Naive thymus-derived CD8-positive, alpha-beta T cell (primary cell): ENCODE measurements at regions not wholly inside any gene's neighbourhood (a gene's known extent, or its start where the extent isn't known, plus 50 kb on each side); places are given as distances from the start of the nearest gene placed in this dataset.

Experiments used
- ATAC-seq, 2 donors: fragments of 150-1000 bp; cut with Tn5 transposase in 1 of 2; sonication (Bioruptor Pico), chemical (Tn5 transposase) in 1 of 2; 1 replicate in 1 of 2; 2 replicates in 1 of 2; pipeline ENCODE4 v1.10.0; 2021; ENCODE audit warnings: mild to moderate bottlenecking in 2 of 2, moderate library complexity in 2 of 2
- POLR2A ChIA-PET: fragments of 350-600 bp; sonication (Branson Sonifier 250); formaldehyde crosslinking; loops from one replicate; lab custom pipeline; 2021; ENCODE audit warnings: antibody characterized with exemption; lab: Charles Lee
- DNase-seq, 10 donors: peaks; one replicate each; pipeline versions ENCODE4 v3.0.0 to v3.0.0-alpha.2; 2020 to 2022
- H3K27ac Mint-ChIP-seq, 10 donors: one replicate each; pipeline ENCODE4 v1.8.0; 2020 to 2022; ENCODE audit warnings: mild to moderate bottlenecking in 10 of 10, mixed read lengths in 10 of 10, moderate library complexity in 4 of 10, inconsistent platforms in 1 of 10
- H3K27me3 Mint-ChIP-seq, 5 donors: one replicate each; pipeline ENCODE4 v1.8.0; 2021 to 2022; ENCODE audit warnings: mixed read lengths in 5 of 5
- H3K36me3 Mint-ChIP-seq, 3 donors: one replicate each; pipeline ENCODE4 v1.8.0; 2020 to 2022; ENCODE audit warnings: mixed read lengths in 3 of 3, mild to moderate bottlenecking in 2 of 3, inconsistent platforms in 1 of 3
- H3K4me1 Mint-ChIP-seq, 4 donors: one replicate each; pipeline ENCODE4 v1.8.0; 2021 to 2022; ENCODE audit warnings: mixed read lengths in 4 of 4
- H3K4me3 Mint-ChIP-seq, 10 donors: one replicate each; pipeline ENCODE4 v1.8.0; 2020 to 2022; ENCODE audit warnings: mild to moderate bottlenecking in 10 of 10, mixed read lengths in 10 of 10, moderate library complexity in 6 of 10, inconsistent platforms in 1 of 10
- H3K9me3 Mint-ChIP-seq, 9 donors: one replicate each; pipeline ENCODE4 v1.8.0; 2020 to 2022; ENCODE audit warnings: mixed read lengths in 9 of 9, mild to moderate bottlenecking in 3 of 9, inconsistent platforms in 1 of 9, moderate library complexity in 1 of 9

DNA sequence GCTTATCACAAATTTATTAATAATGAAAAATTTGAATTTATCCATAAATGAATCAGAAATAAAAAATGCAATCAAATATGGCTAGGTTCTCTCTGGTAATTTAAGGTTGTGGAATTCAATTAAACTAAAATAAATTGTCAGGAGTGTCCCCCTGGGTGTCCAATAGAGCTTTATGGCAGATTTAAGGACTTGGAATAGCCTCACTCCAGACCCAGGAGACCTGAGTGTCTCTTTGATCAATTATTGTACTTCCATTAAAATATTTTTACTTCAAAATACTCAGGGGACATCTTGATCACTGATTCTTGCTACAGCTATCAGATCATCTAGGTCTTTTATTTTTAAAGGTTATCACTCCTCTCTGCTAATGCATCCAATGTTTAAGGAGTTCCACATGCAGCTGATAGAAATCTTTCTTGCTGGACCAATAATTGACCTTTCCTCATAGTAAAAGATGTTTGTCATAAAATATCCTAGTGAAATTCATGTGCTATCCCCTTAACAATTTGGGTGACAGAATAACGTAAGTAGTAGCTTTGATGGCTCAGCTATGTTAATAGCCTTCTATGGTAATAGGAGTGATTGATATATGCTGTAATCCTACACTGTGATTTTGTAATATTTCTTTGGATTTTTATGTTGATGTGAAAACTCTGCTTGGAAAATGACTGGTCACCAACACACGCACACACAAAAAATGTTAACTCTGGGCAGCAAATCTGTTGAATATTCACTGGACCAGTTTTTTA lies 395.3 kb downstream of the NYAP2 start:
- no peaks in the 10 kb centered on the region for H3K4me1 Mint-ChIP-seq
- H3K4me3 Mint-ChIP-seq, result no peak overlapping the region
- H3K27ac Mint-ChIP-seq, result no peak overlapping the region
- ATAC-seq, result no peak
- POLR2A ChIA-PET, result no interaction called here
- no peak for DNase-seq
- H3K9me3 Mint-ChIP-seq, result no peaks in the 10 kb centered on the region
- H3K36me3 Mint-ChIP-seq, result no peaks in the 10 kb centered on the region
- peaks cover 0 to 8% (median 6%) of the 10 kb centered on the region in 5 donors for H3K27me3 Mint-ChIP-seq

DNA sequence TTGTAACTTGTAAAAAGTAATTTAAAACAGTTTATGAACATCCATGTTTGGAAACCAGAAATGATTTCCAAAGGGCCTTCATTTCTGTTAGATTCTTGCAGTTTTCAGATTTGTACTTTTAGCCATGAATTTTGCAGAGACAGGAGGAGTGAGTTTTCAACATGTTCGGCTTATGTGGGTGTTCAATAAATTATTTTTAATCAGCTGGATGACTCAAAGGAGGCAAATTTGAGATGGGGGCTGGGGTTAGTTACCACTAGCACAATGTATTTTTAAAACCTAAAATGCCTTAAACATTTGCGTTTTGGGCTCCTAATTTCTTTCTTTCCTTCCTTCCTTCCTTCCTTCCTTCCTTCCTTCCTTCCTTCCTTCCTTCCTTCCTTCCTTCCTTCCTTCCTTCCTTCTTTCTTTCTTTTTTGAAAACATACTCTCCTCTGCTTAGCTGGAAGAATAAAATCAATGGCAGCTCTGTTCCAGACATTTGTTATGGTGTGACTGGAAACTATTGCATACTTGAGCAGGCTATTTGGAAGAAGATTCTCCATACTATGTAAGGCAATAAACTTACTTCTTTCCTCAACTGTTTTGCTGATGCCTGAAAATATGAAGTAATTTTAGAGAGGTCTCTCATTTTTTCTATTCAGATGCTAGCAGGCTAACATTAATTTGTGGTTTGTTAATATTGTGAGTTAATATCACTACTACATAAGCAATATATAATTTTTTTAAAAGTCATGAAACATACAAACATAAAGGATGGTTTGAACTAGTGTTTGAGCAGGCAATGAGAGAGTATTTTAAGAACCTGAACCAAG lies 394.4 kb downstream of the NYAP2 start:
- H3K9me3 Mint-ChIP-seq, result no peaks in the 10 kb centered on the region
- ATAC-seq, result no peak
- no peaks in the 10 kb centered on the region for H3K4me1 Mint-ChIP-seq
- no peak for DNase-seq
- POLR2A ChIA-PET, result no interaction called here
- no peaks in the 10 kb centered on the region for H3K36me3 Mint-ChIP-seq
- H3K27me3 Mint-ChIP-seq, result peaks cover 3 to 8% (median 4%) of the 10 kb centered on the region in 5 donors
- no peak overlapping the region for H3K27ac Mint-ChIP-seq
- no peak overlapping the region for H3K4me3 Mint-ChIP-seq

DNA sequence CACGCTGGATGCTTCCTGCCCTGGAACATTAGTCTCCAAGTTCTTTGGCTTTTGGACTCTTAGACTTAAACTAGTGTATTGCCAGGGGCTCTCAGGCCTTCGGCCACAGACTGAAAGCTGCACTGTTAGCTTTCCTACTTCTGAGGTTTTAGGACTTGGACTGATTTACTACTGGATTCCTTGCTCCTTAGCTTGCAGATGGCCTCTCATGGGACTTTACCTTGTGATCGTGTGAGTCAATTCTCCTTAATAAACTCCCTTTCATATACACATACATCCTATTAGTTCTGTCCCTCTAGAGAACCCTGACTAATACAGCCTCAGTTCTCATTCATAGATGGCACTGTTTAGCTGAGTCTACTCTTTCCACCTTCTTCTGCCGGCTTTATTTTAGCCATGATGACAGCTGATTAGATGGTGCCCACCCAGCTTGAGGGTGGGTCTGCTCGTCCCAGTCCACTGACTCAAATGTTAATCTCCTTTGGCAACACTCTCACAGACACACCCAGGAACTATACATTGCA lies 389.1 kb downstream of the NYAP2 start:
- no peak for ATAC-seq
- Mint-ChIP-seq H3K4me3 (no peak overlapping the region), H3K27ac (no peak overlapping the region), H3K27me3 (peaks cover 0 to 9% (median 3%) of the 10 kb centered on the region in 5 donors), H3K9me3 (peaks cover 0 to 4% (median 0%) of the 10 kb centered on the region in 9 donors), H3K4me1 (no peaks in the 10 kb centered on the region), H3K36me3 (no peaks in the 10 kb centered on the region)
- DNase-seq, result no peak
- POLR2A ChIA-PET, result no interaction called here

DNA sequence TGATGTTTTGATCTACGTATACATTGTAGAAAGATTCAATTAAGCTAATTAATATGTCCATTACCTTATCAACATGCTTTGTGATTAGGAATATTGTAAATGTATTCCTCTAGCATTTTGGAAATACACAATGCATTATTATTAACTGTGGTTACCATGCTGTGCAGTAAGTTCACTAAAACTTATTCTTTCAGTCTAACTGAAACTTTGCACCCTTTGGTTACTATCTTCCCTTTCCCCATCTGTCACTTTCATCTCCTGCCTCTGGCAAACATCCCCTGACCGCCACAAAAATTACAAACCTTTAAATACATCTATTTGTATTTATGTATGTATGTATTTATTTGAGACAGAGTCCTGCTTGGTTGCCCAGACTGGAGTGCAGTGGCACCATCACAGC lies 388.0 kb downstream of the NYAP2 start:
- Mint-ChIP-seq H3K27me3 (peaks cover 0 to 10% (median 3%) of the 10 kb centered on the region in 5 donors), H3K27ac (no peak overlapping the region), H3K36me3 (no peaks in the 10 kb centered on the region), H3K9me3 (peaks cover 0 to 4% (median 0%) of the 10 kb centered on the region in 9 donors), H3K4me1 (no peaks in the 10 kb centered on the region), H3K4me3 (no peak overlapping the region)
- no peak for ATAC-seq
- POLR2A ChIA-PET, result no interaction called here
- DNase-seq, result no peak

DNA sequence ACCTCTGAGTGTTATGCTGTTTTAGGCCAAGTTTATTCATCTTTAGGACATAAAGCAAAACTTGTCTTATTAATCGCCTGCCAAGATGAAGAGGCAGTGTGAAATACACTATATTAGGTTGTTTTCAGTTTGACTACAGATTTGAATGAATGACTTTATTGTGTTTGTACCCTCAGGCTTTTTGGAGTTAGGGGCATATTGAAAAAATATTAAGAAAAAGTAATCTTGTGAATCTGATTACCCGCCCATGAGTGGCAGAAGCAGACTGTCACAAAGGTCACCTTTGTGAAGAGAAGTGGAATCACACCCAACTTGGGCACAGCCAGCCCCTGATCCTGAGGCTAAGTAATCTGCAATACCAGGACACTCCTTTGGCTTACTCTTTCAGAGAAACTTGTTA lies 382.5 kb downstream of the NYAP2 start:
- Mint-ChIP-seq H3K9me3 (peaks cover 0 to 4% (median 0%) of the 10 kb centered on the region in 9 donors), H3K36me3 (no peaks in the 10 kb centered on the region), H3K27ac (no peak overlapping the region), H3K27me3 (peaks cover 0 to 6% (median 0%) of the 10 kb centered on the region in 5 donors), H3K4me3 (no peak overlapping the region), H3K4me1 (no peaks in the 10 kb centered on the region)
- POLR2A ChIA-PET, result no interaction called here
- DNase-seq, result no peak
- ATAC-seq, result no peak

DNA sequence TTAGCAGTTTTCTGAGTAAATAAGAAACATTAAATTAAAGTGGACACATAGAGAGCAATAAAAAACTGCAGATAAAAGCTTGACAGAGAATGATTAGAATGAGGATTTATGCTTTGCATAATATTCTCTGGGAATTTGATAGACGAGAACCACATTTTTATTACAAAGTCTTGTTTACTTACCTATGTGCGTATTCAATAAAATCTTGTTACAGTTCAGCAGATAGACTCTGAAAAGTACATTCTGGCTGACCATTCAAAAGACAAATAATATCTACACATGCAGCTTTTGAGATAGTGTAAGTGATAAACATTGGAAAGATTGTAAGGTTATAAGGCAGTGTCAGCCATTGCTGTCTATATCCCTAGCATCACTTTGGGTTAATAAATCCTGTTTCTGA lies 381.6 kb downstream of the NYAP2 start:
- H3K4me3 Mint-ChIP-seq, result no peak overlapping the region
- POLR2A ChIA-PET, result no interaction called here
- ATAC-seq (no peak), DNase-seq (no peak)
- no peak overlapping the region for H3K27ac Mint-ChIP-seq
- H3K27me3 Mint-ChIP-seq, result peaks cover 0 to 6% (median 0%) of the 10 kb centered on the region in 5 donors
- H3K9me3 Mint-ChIP-seq, result peaks cover 0 to 4% (median 0%) of the 10 kb centered on the region in 9 donors
- no peaks in the 10 kb centered on the region for H3K36me3 Mint-ChIP-seq
- H3K4me1 Mint-ChIP-seq, result no peaks in the 10 kb centered on the region

DNA sequence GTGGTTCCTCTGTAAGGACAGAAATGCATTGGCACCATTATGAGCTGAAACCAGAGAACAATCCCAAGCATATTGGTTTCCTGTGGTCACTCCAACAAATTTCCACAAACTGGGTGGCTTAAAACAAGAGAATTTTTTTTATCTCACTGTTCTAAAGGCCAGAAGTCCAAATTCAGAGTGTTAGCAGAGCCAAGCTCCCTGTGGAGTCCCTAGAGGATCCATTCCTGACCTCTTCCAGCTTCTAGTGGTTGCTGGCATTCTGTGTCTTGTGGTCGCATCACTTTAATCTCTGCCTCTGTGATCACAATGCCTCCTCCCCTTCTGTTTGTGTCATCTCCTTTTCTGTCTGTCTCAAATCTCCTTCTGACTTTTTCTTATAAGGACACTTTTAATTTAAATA lies 380.3 kb downstream of the NYAP2 start:
- H3K4me3 Mint-ChIP-seq, result no peak overlapping the region

DNA sequence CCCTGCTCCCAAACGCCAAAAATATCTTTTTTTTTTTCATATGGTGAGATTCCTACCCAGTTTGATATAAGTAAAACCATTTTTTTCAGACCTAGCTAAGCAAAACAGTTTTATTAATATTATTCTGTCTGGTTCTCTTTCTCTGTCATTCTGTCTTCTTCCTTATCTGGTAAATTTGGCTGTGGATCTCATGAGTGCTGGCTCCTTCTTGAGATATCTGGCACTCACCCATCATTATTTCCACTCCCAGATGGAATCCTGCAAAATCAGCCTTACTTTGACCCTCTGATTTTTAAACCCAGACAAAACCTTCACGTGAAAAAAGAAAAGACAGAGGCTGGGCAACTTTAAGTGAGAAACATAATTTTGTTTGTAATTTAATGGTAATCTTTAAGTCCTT lies 373.6 kb downstream of the NYAP2 start:
- ATAC-seq (no peak), DNase-seq (no peak)
- Mint-ChIP-seq H3K27me3 (peaks cover 0 to 11% (median 2%) of the 10 kb centered on the region in 5 donors), H3K27ac (no peak overlapping the region), H3K4me1 (no peaks in the 10 kb centered on the region), H3K4me3 (no peak overlapping the region), H3K9me3 (peaks cover 0 to 6% (median 0%) of the 10 kb centered on the region in 9 donors), H3K36me3 (no peaks in the 10 kb centered on the region)
- POLR2A ChIA-PET, result no interaction called here

More for the DNA sequence above, 380.3 kb downstream of the NYAP2 start:
- Mint-ChIP-seq H3K27ac (no peak overlapping the region), H3K4me1 (no peaks in the 10 kb centered on the region), H3K9me3 (peaks cover 0 to 10% (median 0%) of the 10 kb centered on the region in 9 donors), H3K36me3 (no peaks in the 10 kb centered on the region), H3K27me3 (peaks cover 0 to 6% (median 0%) of the 10 kb centered on the region in 5 donors)
- DNase-seq (no peak), ATAC-seq (no peak)
- POLR2A ChIA-PET, result no interaction called here

DNA sequence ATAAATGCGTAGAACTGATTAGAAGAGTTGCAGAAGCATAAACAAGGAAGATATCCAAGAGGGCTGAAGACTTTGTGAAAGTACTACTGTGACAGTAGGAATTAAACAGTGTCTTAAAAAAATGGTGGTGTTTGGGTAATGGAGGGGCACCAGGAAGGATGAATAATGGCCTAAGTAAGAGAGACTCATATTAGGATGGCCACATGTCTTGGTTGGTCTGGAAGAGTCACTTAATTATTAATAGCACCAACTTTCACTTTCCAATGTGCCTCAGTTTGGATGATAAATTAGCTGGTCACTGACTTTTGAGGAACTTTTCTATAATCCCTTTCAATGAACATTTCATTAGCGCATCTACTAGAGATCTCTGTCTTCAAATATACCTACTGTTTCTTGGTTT lies 372.2 kb downstream of the NYAP2 start:
- H3K4me1 Mint-ChIP-seq, result no peaks in the 10 kb centered on the region
- H3K9me3 Mint-ChIP-seq, result peaks cover 0 to 6% (median 0%) of the 10 kb centered on the region in 9 donors
- no peak overlapping the region for H3K27ac Mint-ChIP-seq
- H3K4me3 Mint-ChIP-seq, result no peak overlapping the region
- DNase-seq (no peak), ATAC-seq (no peak)
- POLR2A ChIA-PET, result no interaction called here
- H3K27me3 Mint-ChIP-seq, result peaks cover 0 to 11% (median 2%) of the 10 kb centered on the region in 5 donors
- H3K36me3 Mint-ChIP-seq, result no peaks in the 10 kb centered on the region

DNA sequence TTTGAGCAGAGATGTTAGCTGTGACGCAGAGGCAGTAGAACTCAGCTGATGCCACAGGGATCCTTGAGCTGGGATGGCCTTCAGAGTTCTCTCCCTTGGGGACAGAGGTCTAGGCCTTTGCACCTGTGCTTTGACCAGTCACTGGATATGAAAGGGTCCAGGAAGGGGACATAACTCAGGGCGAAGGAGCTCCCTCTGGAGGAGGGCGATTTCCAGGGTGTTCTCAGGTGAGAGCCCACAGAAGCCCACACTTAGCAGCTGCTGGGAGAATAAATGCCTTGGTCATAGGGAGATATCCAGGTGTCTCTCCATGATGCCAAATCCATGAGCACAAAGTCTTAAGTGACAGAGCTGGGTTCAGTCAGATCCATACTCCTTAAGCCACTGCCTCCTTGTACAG lies 369.2 kb downstream of the NYAP2 start:
- Mint-ChIP-seq H3K4me3 (no peak overlapping the region), H3K4me1 (no peaks in the 10 kb centered on the region), H3K9me3 (no peaks in the 10 kb centered on the region), H3K36me3 (no peaks in the 10 kb centered on the region), H3K27ac (no peak overlapping the region), H3K27me3 (peaks cover 0 to 11% (median 2%) of the 10 kb centered on the region in 5 donors)
- DNase-seq, result no peak
- ATAC-seq, result no peak
- POLR2A ChIA-PET, result no interaction called here

DNA sequence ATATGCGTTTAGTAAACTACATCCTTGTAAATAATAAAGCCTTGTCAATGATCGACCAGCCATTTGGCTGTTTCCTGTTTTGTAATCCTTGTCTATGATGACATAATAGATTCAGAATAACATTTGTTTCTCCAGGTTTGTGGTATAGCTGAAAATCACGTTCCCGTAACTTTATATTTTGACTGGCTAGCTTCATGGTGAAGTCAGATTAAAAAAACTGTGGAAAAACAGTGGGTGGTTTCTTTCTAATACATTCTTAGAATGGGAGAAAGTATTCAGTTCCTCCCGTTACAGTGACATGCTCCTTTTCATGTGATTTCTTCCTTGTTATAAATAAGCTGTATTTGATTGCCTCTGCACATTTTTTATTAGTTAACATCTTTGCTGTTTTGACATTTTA lies 366.9 kb downstream of the NYAP2 start:
- H3K36me3 Mint-ChIP-seq, result no peaks in the 10 kb centered on the region
- ATAC-seq, result no peak
- no peak overlapping the region for H3K27ac Mint-ChIP-seq
- peaks cover 0 to 11% (median 2%) of the 10 kb centered on the region in 5 donors for H3K27me3 Mint-ChIP-seq
- no peaks in the 10 kb centered on the region for H3K4me1 Mint-ChIP-seq
- DNase-seq, result no peak
- H3K4me3 Mint-ChIP-seq, result no peak overlapping the region
- POLR2A ChIA-PET, result no interaction called here
- H3K9me3 Mint-ChIP-seq, result no peaks in the 10 kb centered on the region

DNA sequence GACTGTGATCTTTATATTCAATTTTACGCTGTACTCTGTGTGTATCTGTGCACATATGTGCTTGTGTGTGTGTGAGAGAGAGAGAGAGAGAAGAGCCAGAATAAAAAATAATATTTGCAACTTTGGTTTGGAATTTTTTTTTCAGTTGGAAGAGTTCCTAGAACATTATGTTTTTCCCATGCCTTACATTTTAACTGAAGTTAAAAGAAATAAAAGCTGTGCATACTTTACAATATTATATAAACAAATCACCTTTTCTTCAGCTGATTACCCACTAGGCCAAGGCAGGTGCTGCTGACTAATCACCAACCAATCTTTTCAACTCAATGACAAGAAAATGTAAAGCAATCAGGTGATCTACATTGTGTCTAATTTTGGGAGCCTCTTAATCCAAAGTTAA lies 366.3 kb downstream of the NYAP2 start:
- POLR2A ChIA-PET, result no interaction called here
- no peaks in the 10 kb centered on the region for H3K9me3 Mint-ChIP-seq
- H3K27ac Mint-ChIP-seq, result no peak overlapping the region
- H3K27me3 Mint-ChIP-seq, result peaks cover 0 to 8% (median 2%) of the 10 kb centered on the region in 5 donors
- no peaks in the 10 kb centered on the region for H3K4me1 Mint-ChIP-seq
- no peak for ATAC-seq
- no peak for DNase-seq
- no peak overlapping the region for H3K4me3 Mint-ChIP-seq
- no peaks in the 10 kb centered on the region for H3K36me3 Mint-ChIP-seq

DNA sequence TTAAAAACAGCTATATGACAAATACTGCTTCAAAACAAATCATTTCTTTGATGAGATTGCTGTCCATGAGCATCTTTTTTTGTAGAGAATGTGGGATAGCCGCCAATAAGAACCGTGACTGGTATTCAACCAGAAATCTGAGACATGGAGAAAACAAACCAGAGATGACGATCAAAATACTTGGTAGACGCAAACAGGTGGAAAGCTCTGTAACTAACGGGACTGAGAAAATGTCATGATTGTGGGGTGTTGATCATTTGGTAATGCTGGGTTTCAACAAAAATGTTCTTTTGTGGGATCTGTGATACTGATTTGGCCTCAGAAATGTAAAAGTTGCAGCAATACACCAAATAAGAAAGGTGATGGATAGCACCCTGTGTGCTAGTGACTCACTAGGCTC lies 364.8 kb downstream of the NYAP2 start:
- POLR2A ChIA-PET, result no interaction called here
- H3K27me3 Mint-ChIP-seq, result peaks cover 0 to 4% (median 0%) of the 10 kb centered on the region in 5 donors
- no peaks in the 10 kb centered on the region for H3K4me1 Mint-ChIP-seq
- no peaks in the 10 kb centered on the region for H3K36me3 Mint-ChIP-seq
- ATAC-seq, result no peak
- H3K27ac Mint-ChIP-seq, result no peak overlapping the region
- DNase-seq, result no peak
- no peaks in the 10 kb centered on the region for H3K9me3 Mint-ChIP-seq
- no peak overlapping the region for H3K4me3 Mint-ChIP-seq
